ENCODE measurements at regions not wholly inside any gene's neighbourhood (a gene's known extent, or its start where the extent isn't known, plus 50 kb on each side); places are given as distances from the start of the nearest gene placed in this dataset.

DNA sequence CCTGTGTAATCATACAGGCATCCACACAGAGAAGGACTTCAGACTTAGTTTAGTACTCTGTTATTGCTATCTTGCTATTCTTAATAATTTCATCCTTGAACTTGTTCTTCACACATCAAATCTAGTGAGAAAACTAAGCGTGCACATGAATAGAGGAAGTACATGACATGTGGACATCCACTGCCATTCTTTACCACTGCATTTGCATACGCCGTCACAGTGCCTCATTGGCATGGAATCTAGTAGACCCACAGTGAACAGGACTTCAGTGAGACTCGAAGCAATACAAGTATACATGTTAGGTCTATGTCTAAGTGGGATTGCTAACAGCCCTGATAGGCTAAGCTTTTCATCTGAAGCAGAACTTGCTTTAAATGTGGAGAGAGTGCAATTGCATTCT lies 592.1 kb downstream of the TLE4 start:
- TF ChIP-seq, protein P1, sequence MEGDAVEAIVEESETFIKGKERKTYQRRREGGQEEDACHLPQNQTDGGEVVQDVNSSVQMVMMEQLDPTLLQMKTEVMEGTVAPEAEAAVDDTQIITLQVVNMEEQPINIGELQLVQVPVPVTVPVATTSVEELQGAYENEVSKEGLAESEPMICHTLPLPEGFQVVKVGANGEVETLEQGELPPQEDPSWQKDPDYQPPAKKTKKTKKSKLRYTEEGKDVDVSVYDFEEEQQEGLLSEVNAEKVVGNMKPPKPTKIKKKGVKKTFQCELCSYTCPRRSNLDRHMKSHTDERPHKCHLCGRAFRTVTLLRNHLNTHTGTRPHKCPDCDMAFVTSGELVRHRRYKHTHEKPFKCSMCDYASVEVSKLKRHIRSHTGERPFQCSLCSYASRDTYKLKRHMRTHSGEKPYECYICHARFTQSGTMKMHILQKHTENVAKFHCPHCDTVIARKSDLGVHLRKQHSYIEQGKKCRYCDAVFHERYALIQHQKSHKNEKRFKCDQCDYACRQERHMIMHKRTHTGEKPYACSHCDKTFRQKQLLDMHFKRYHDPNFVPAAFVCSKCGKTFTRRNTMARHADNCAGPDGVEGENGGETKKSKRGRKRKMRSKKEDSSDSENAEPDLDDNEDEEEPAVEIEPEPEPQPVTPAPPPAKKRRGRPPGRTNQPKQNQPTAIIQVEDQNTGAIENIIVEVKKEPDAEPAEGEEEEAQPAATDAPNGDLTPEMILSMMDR (IDR thresholded peaks at IDR 0.05; ENCODE audit: extremely low read depth, missing control alignments) = no peak
- DNase-seq (ENCODE audit: low spot score) = no peak

DNA sequence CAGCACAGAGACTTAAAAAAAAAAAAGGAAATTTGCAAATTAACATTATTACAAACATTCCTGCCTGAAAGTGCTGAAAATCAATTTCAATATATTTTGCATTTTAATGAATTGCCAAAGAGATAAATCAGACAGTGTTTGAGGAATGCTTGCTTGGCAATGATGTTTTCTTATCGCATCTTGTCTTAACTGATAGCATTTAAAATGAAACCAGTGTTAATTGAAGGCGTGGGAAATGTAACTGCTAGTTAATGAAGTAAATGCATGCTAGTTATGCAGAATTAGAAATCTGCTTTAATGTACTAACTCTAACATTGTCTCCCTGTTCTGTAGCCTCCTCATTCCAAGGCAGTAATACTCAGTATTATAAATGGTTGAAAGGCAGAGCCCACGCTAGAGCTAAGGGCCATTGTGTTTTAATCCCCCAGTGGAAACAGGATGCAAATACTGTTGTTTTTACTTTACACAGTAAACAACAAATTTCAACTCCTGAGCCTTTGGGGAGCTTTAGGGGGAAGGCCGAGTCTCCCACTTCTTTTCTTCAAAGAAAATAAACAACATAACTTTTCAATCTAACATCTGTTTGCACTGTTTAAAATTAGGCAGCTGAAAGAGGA lies 586.9 kb downstream of the TLE4 start:
- TF ChIP-seq, protein P1 (IDR thresholded peaks at IDR 0.05; ENCODE audit: extremely low read depth, missing control alignments) = no peak
- DNase-seq (ENCODE audit: low spot score) = no peak

DNA sequence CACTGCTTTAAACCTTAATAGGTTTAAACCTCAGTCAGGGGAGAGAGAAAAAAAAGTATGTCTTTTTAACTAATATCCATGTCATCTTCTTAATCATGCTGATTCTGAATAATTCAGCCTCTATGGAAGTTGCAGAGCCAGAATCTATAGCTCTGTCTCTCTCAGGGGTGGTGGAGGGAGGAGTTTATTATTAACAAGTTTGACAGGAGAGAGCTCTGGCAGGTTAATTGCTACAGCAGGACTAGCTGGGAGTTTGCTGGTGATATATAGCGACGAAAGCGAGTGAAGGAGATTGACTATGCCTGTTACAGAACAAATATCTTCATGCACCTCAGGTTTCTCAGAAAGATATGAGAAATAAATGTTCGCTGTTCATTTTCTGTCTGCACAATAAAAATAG lies 586.4 kb downstream of the TLE4 start:
- TF ChIP-seq, protein P1 (IDR thresholded peaks at IDR 0.05; ENCODE audit: extremely low read depth, missing control alignments) = no peak
- DNase-seq (ENCODE audit: low spot score) = no peak

DNA sequence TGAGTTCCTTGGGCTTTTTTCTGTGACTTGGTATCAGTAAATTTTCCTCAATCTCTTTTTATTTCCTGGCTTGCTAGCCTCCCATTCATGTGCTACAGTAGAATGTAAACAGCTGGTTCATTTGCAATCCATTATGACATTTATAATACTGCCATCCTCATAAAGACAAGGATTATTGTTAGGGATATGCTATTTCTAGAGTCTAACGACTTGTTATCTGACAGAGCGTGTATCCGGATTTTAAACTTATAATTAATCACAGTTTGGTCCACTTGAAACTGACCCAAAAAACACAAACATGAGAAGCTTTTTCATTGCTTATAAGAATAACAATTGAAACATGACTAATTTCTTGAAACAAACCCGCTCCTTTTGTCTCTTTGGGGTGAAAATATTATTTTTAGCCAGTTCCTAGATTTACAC lies 585.8 kb downstream of the TLE4 start:
- TF ChIP-seq, protein P1 (IDR thresholded peaks at IDR 0.05; ENCODE audit: extremely low read depth, missing control alignments) = no peak
- no peak for DNase-seq (ENCODE audit: low spot score)

DNA sequence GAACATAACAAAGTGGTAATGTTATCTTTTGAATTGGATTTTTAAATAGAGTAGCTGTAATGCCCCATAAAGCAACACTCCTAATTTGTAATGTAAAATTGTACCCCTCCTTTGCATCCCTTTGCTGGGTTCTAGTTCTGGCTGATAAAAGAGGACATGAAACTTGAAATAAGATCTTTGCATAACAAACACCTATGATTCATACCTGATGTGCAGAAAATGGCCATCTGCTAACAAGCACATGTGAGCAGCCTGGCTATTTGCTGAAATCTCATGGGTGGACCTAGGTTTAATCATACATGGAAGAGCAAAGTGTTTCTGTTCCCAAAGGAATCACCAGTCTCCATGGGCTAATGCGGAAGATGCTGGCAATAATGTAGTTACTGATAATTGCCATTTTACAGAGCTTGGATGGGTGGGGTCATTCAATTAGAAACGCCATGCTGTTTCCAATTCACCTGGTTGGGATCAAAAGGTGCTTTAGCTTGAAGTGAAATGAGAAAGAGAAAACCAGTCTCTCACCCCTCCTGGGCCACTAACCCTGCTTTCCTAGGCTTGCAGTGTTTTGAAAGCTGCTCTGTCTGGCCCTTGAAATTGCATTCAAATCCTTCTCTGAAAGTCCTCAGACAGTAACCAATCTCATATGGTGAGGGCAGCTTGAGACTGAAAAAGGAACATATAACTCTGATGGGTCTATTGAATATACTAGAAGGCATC lies 585.1 kb downstream of the TLE4 start:
- TF ChIP-seq, protein P1 (IDR thresholded peaks at IDR 0.05; ENCODE audit: extremely low read depth, missing control alignments) = no peak
- DNase-seq (ENCODE audit: low spot score) = no peak

DNA sequence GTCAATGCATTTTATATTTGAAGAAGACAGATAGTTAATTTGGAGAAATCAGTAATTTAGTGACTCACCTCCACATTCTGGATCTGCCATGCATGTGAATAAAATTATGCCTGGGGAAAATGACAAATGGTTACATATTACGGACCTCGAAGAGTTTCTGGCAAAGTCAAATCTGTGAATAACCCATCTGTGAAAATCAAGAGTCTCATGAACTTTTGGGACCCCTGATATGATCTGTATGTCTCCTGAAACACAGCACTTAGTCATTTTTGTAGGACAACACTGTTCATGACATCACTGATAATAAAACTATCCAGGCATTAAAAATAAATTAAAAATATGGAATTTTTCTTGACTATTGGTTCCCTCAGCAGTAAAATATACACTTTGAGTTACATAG lies 584.5 kb downstream of the TLE4 start:
- DNase-seq (ENCODE audit: low spot score) = no peak
- TF ChIP-seq, protein P1 (IDR thresholded peaks at IDR 0.05; ENCODE audit: extremely low read depth, missing control alignments) = no peak

DNA sequence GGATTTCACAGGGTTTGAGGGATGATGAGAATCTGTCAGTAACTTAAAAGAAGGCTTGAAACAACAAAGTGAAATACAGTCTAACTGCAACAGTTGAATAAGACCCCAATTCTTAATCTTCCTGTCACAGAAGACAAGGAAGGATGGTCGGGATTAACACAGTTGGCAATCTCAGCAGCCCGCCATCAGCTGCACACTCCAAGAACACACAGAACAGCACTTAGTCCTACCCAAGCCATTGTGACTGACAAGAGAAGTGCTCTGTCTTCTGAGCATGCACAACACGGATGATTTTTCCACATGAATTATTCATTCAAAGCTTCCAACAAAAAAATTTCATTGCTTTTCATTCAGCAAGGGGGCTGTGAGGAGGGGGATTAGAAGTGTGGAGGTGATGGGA lies 576.1 kb downstream of the TLE4 start:
- DNase-seq (ENCODE audit: low spot score) = no peak
- TF ChIP-seq, protein P1 (IDR thresholded peaks at IDR 0.05; ENCODE audit: extremely low read depth, missing control alignments) = no peak
